HepG2 (cell line): ENCODE measurements at regions not wholly inside any gene's neighbourhood (a gene's known extent, or its start where the extent isn't known, plus 50 kb on each side); places are given as distances from the start of the nearest gene placed in this dataset.

Source experiments
- ATF7 ChIP-seq, 2 experiments: fragments of 450-650 bp in 1 of 2; sonication (generic) in 1 of 2; formaldehyde crosslinking in 1 of 2; IDR thresholded peaks; 2 replicates each; pipeline versions ENCODE4 v1.4.0 to v1.6.1; 2016 to 2020; ENCODE audit warnings: antibody characterized with exemption in 1 of 2, mild to moderate bottlenecking in 1 of 2, missing genetic modification reagents in 1 of 2
- ERF ChIP-seq: IDR thresholded peaks from 2 replicates; pipeline ENCODE4 v1.6.1; 2018; ENCODE audit warnings: missing biosample characterization, missing genetic modification reagents
- FOSL2 ChIP-seq: sonication (generic); formaldehyde crosslinking; IDR thresholded peaks from 2 replicates; pipeline ENCODE4 v1.4.0; 2020; ENCODE audit warnings: missing genetic modification reagents
- FOXK2 ChIP-seq: fragments of 450-650 bp; IDR thresholded peaks from 2 replicates; pipeline ENCODE4 v1.6.1; 2016
- FOXP1 ChIP-seq, 2 experiments: fragments of 450-650 bp in 1 of 2; IDR thresholded peaks; 2 replicates each; pipeline ENCODE4 v1.6.1; 2017 to 2018; ENCODE audit warnings: antibody characterized with exemption in 1 of 2
- HNF4A ChIP-seq: sonication (generic); formaldehyde crosslinking; IDR thresholded peaks from 2 replicates; pipeline ENCODE4 v1.4.0; 2020; ENCODE audit warnings: missing genetic modification reagents
- MED13 ChIP-seq: sonication (generic); formaldehyde crosslinking; IDR thresholded peaks from 2 replicates; pipeline ENCODE4 v1.5.0; 2020; ENCODE audit warnings: missing genetic modification reagents
- NCOR1 ChIP-seq: fragments of 200-600 bp; sonication (generic); IDR thresholded peaks from 2 replicates; pipeline ENCODE4 v1.7.0; 2017; ENCODE audit warnings: antibody characterized with exemption, low read length, borderline replicate concordance
- NFKB2 ChIP-seq: sonication (generic); formaldehyde crosslinking; IDR thresholded peaks from 2 replicates; pipeline ENCODE4 v1.4.0; 2020; ENCODE audit warnings: missing genetic modification reagents, borderline replicate concordance
- PAX8 ChIP-seq: sonication (generic); formaldehyde crosslinking; IDR thresholded peaks from 2 replicates; pipeline ENCODE4 v1.8.0; 2022; ENCODE audit warnings: mild to moderate bottlenecking, missing genetic modification reagents, borderline replicate concordance
- RBFOX2 ChIP-seq: fragments of 200-400 bp; formaldehyde crosslinking; IDR thresholded peaks from 2 replicates; pipeline ENCODE4 v1.6.1; 2017; ENCODE audit warnings: low read depth, mild to moderate bottlenecking, low read length
- SAP130 ChIP-seq: IDR thresholded peaks from 2 replicates; pipeline ENCODE4 v1.6.1; 2016; ENCODE audit warnings: low read depth
- ZBTB8A ChIP-seq: sonication (generic); formaldehyde crosslinking; IDR thresholded peaks from 2 replicates; pipeline ENCODE4 v1.4.0; 2020; ENCODE audit warnings: mild to moderate bottlenecking, low read depth, missing genetic modification reagents, borderline replicate concordance
- ZFX ChIP-seq: sonication (generic); formaldehyde crosslinking; IDR thresholded peaks from 2 replicates; pipeline ENCODE4 v1.4.0; 2020; ENCODE audit warnings: mild to moderate bottlenecking, low read depth, missing genetic modification reagents, moderate library complexity
- ZMAT3 ChIP-seq: sonication (generic); formaldehyde crosslinking; conservative IDR thresholded peaks from 2 replicates; pipeline ENCODE4 v1.7.0; 2021; ENCODE audit warnings: missing genetic modification reagents
- ZMYM4 ChIP-seq: sonication (generic); formaldehyde crosslinking; IDR thresholded peaks from 2 replicates; pipeline ENCODE4 v1.8.1; 2023; ENCODE audit warnings: mild to moderate bottlenecking, missing genetic modification reagents
- ZNF234 ChIP-seq: sonication (generic); formaldehyde crosslinking; conservative IDR thresholded peaks from 2 replicates; pipeline ENCODE4 v1.5.1; 2020; ENCODE audit warnings: mild to moderate bottlenecking, missing genetic modification reagents
- ZNF264 ChIP-seq: sonication (generic); formaldehyde crosslinking; IDR thresholded peaks from 2 replicates; pipeline ENCODE4 v1.4.0; 2020; ENCODE audit warnings: missing genetic modification reagents
- ZNF350 ChIP-seq: sonication (generic); formaldehyde crosslinking; IDR thresholded peaks from 2 replicates; pipeline ENCODE4 v1.4.0; 2020; ENCODE audit warnings: mild to moderate bottlenecking, low read depth, missing genetic modification reagents, borderline replicate concordance
- ZNF546 ChIP-seq: sonication (generic); formaldehyde crosslinking; conservative IDR thresholded peaks from 2 replicates; pipeline ENCODE4 v1.8.1; 2023; ENCODE audit warnings: mild to moderate bottlenecking, missing genetic modification reagents
- ZNF605 ChIP-seq: sonication (generic); formaldehyde crosslinking; IDR thresholded peaks from 2 replicates; pipeline ENCODE4 v1.8.0; 2022; ENCODE audit warnings: mild to moderate bottlenecking, missing genetic modification reagents
- ZNF7 ChIP-seq: IDR thresholded peaks from 2 replicates; pipeline ENCODE4 v1.6.1; 2016; ENCODE audit warnings: missing biosample characterization, missing genetic modification reagents
- ZSCAN9 ChIP-seq: IDR thresholded peaks from 2 replicates; pipeline ENCODE4 v1.6.1; 2016; ENCODE audit warnings: borderline replicate concordance
- TF ChIP-seq, protein P1 (sequence below): sonication (generic); formaldehyde crosslinking; IDR thresholded peaks from 2 replicates; pipeline ENCODE4 v1.5.1; 2020; ENCODE audit warnings: mild to moderate bottlenecking, missing genetic modification reagents, moderate library complexity
- TF ChIP-seq, protein P2 (sequence below): IDR thresholded peaks from 2 replicates; pipeline ENCODE4 v1.6.1; 2016; ENCODE audit warnings: low read depth, missing genetic modification reagents, missing compliant biosample characterization

DNA sequence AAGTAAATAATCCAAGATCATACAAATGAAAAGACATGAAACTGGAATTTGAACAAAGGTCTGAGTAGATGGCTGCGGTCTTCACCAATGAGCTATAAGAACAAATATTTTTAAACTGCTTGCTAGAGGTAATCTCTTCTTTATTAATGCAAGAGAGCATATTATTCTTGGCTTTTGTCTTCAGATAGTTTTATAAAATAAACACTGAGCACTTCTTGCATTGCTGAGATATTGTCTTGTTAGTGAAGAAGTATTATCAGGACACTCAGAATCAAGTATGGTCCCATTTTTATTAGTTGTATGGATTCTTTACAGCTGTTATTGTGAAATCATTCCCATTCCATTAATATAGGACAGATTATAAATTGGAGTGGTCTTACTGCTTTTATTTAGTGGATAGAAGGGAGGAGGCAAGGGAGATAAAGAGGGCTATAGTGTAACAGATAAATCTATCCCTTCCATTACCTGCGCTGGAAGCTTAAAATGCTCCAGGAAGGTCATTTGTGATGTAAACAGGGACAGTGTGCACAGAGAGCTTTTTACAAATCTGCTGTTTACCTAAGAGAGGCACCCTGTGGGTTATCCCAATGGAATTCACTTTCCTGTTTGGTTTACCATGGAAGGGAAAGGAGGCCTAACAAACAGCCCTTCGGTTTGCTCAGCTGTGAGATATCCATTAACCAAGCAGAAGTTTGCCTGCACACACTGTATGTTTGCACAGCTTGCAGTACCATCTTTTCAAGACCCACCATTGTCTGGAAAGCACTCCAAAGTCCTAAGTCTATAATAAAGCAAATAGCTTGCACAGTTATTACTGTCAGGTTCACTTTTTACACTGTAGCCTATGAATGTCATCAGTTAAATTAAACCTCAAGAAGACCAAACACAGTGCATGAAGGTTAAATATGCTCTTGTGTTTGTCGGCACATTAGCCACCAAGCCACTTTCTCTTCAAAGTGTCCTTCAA lies 347.7 kb upstream of the TGFBR2 start (continued):
- TF ChIP-seq, protein P1, sequence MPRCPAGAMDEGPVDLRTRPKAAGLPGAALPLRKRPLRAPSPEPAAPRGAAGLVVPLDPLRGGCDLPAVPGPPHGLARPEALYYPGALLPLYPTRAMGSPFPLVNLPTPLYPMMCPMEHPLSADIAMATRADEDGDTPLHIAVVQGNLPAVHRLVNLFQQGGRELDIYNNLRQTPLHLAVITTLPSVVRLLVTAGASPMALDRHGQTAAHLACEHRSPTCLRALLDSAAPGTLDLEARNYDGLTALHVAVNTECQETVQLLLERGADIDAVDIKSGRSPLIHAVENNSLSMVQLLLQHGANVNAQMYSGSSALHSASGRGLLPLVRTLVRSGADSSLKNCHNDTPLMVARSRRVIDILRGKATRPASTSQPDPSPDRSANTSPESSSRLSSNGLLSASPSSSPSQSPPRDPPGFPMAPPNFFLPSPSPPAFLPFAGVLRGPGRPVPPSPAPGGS (CRISPR knock-in tag): peak; percentile 80; the same call in 1 of the 2 replicates
- TF ChIP-seq ZNF234 (CRISPR knock-in tag): no peak
- peak; percentile 68; the same call in 1 of the 2 replicates for TF ChIP-seq ZNF605
- TF ChIP-seq ZFX: peak; percentile 72; the same call in 1 of the 2 replicates
- TF ChIP-seq, protein P2, sequence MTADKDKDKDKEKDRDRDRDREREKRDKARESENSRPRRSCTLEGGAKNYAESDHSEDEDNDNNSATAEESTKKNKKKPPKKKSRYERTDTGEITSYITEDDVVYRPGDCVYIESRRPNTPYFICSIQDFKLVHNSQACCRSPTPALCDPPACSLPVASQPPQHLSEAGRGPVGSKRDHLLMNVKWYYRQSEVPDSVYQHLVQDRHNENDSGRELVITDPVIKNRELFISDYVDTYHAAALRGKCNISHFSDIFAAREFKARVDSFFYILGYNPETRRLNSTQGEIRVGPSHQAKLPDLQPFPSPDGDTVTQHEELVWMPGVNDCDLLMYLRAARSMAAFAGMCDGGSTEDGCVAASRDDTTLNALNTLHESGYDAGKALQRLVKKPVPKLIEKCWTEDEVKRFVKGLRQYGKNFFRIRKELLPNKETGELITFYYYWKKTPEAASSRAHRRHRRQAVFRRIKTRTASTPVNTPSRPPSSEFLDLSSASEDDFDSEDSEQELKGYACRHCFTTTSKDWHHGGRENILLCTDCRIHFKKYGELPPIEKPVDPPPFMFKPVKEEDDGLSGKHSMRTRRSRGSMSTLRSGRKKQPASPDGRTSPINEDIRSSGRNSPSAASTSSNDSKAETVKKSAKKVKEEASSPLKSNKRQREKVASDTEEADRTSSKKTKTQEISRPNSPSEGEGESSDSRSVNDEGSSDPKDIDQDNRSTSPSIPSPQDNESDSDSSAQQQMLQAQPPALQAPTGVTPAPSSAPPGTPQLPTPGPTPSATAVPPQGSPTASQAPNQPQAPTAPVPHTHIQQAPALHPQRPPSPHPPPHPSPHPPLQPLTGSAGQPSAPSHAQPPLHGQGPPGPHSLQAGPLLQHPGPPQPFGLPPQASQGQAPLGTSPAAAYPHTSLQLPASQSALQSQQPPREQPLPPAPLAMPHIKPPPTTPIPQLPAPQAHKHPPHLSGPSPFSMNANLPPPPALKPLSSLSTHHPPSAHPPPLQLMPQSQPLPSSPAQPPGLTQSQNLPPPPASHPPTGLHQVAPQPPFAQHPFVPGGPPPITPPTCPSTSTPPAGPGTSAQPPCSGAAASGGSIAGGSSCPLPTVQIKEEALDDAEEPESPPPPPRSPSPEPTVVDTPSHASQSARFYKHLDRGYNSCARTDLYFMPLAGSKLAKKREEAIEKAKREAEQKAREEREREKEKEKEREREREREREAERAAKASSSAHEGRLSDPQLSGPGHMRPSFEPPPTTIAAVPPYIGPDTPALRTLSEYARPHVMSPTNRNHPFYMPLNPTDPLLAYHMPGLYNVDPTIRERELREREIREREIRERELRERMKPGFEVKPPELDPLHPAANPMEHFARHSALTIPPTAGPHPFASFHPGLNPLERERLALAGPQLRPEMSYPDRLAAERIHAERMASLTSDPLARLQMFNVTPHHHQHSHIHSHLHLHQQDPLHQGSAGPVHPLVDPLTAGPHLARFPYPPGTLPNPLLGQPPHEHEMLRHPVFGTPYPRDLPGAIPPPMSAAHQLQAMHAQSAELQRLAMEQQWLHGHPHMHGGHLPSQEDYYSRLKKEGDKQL (CRISPR knock-in tag): peak; percentile 89
- TF ChIP-seq HNF4A (CRISPR knock-in tag): peak; percentile 100
- TF ChIP-seq ZNF350 (CRISPR knock-in tag): no peak; the same call in 1 of the 2 replicates
- TF ChIP-seq ERF (CRISPR knock-in tag): peak; percentile 98
- 0 out of 2 replicates have a peak, but pooled peaks have one; percentile 27 for TF ChIP-seq ATF7 (IDR thresholded peaks at IDR 0.05)
- peak; percentile 85; the same call in 1 of the 2 replicates for TF ChIP-seq ATF7 (CRISPR knock-in tag; IDR thresholded peaks at IDR 0.05)
- no peak for TF ChIP-seq ZNF546 (CRISPR knock-in tag)
- TF ChIP-seq FOSL2 (CRISPR knock-in tag): peak; percentile 97
- TF ChIP-seq FOXK2: peak; percentile 99
- TF ChIP-seq FOXP1 (IDR thresholded peaks at IDR 0.05): peak; percentile 91
- peak; percentile 97 for TF ChIP-seq FOXP1 (CRISPR knock-in tag; IDR thresholded peaks at IDR 0.05)
- TF ChIP-seq MED13 (CRISPR knock-in tag): peak; percentile 100
- no peak for TF ChIP-seq ZBTB8A (CRISPR knock-in tag)
- peak; percentile 68 for TF ChIP-seq ZNF7 (CRISPR knock-in tag)
- no peak for TF ChIP-seq NFKB2
- peak; percentile 86 for TF ChIP-seq ZMAT3 (CRISPR knock-in tag)
- TF ChIP-seq ZNF264 (CRISPR knock-in tag): peak; percentile 83; the same call in 1 of the 2 replicates
- TF ChIP-seq RBFOX2: peak; percentile 51
- peak; percentile 85 for TF ChIP-seq SAP130 (CRISPR knock-in tag)
- TF ChIP-seq NCOR1: peak; percentile 92
- TF ChIP-seq ZMYM4 (CRISPR knock-in tag): peak; percentile 99
- TF ChIP-seq PAX8: no peak
- peak; percentile 46; the same call in 1 of the 2 replicates for TF ChIP-seq ZSCAN9 (CRISPR knock-in tag)
